ENCODE measurements at regions not wholly inside any gene's neighbourhood (a gene's known extent, or its start where the extent isn't known, plus 50 kb on each side); places are given as distances from the start of the nearest gene placed in this dataset.

- CTCF ChIA-PET, result no interaction called here
- TF ChIP-seq ARNT (IDR thresholded peaks at IDR 0.05), result no peak
- TF ChIP-seq SUZ12 (IDR thresholded peaks at IDR 0.05), result no peak
- TF ChIP-seq TARDBP (IDR thresholded peaks at IDR 0.05), result no peak
- no peak for TF ChIP-seq ELF4 (IDR thresholded peaks at IDR 0.05)
- no peak for TF ChIP-seq ZNF384 (IDR thresholded peaks at IDR 0.05)
- TF ChIP-seq FOXA1 (IDR thresholded peaks at IDR 0.05), result no peak
- no peak for TF ChIP-seq LEF1 (IDR thresholded peaks at IDR 0.05; ENCODE audit: borderline replicate concordance)
- no peak for TF ChIP-seq NFRKB (IDR thresholded peaks at IDR 0.05)
- TF ChIP-seq SP1 (IDR thresholded peaks at IDR 0.05), result no peak
- TF ChIP-seq FOXK2 (IDR thresholded peaks at IDR 0.05), result no peak
- no peak for TF ChIP-seq CTBP1 (IDR thresholded peaks at IDR 0.05; ENCODE audit: borderline replicate concordance)
- no peak for TF ChIP-seq HDGF (IDR thresholded peaks at IDR 0.05; ENCODE audit: borderline replicate concordance)
- no peak for TF ChIP-seq PKNOX1 (IDR thresholded peaks at IDR 0.05)
- TF ChIP-seq BHLHE40 (IDR thresholded peaks at IDR 0.05; ENCODE audit: borderline replicate concordance), result no peak
- TF ChIP-seq FOXM1 (IDR thresholded peaks at IDR 0.05; ENCODE audit: borderline replicate concordance), result no peak
- TF ChIP-seq L3MBTL2 (conservative IDR thresholded peaks at IDR 0.05), result no peak
- no peak for DNase-seq (ENCODE audit: extremely low spot score)
- POLR2A ChIA-PET, result no interaction called here
These were observed 106.6 kb downstream of the SNAPC1 start for GRCh38 chr14:61868846-61869245.

GRCh38 chr14:61870163-61870562 lies 107.9 kb downstream of the SNAPC1 start:
- DNase-seq (ENCODE audit: extremely low spot score), result no peak
- ChIA-PET POLR2A (no interaction called here), CTCF (no interaction called here)
- TF ChIP-seq FOXM1 (IDR thresholded peaks at IDR 0.05; ENCODE audit: borderline replicate concordance) (no peak), L3MBTL2 (conservative IDR thresholded peaks at IDR 0.05) (no peak), CTBP1 (IDR thresholded peaks at IDR 0.05; ENCODE audit: borderline replicate concordance) (no peak), PKNOX1 (IDR thresholded peaks at IDR 0.05) (no peak), SP1 (IDR thresholded peaks at IDR 0.05) (no peak), FOXA1 (IDR thresholded peaks at IDR 0.05) (no peak), BHLHE40 (IDR thresholded peaks at IDR 0.05; ENCODE audit: borderline replicate concordance) (no peak), HDGF (IDR thresholded peaks at IDR 0.05; ENCODE audit: borderline replicate concordance) (no peak), ZNF384 (IDR thresholded peaks at IDR 0.05) (no peak)

GRCh38 chr14:61872452-61872851 lies 110.2 kb downstream of the SNAPC1 start:
- TF ChIP-seq SP1 (IDR thresholded peaks at IDR 0.05) (no peak), HDGF (IDR thresholded peaks at IDR 0.05; ENCODE audit: borderline replicate concordance) (no peak), CTBP1 (IDR thresholded peaks at IDR 0.05; ENCODE audit: borderline replicate concordance) (no peak), TARDBP (IDR thresholded peaks at IDR 0.05) (no peak), ARNT (IDR thresholded peaks at IDR 0.05) (no peak), ZNF384 (IDR thresholded peaks at IDR 0.05) (no peak), FOXK2 (IDR thresholded peaks at IDR 0.05) (no peak), LEF1 (IDR thresholded peaks at IDR 0.05; ENCODE audit: borderline replicate concordance) (no peak), SUZ12 (IDR thresholded peaks at IDR 0.05) (no peak), BHLHE40 (IDR thresholded peaks at IDR 0.05; ENCODE audit: borderline replicate concordance) (no peak), L3MBTL2 (conservative IDR thresholded peaks at IDR 0.05) (no peak), NFRKB (IDR thresholded peaks at IDR 0.05) (no peak), ELF4 (IDR thresholded peaks at IDR 0.05) (no peak), FOXA1 (IDR thresholded peaks at IDR 0.05) (no peak)
- CTCF ChIA-PET, result no interaction called here
- no peak for DNase-seq (ENCODE audit: extremely low spot score)
- POLR2A ChIA-PET, result no interaction called here

- no peak for DNase-seq (ENCODE audit: extremely low spot score)
- no peak for TF ChIP-seq PKNOX1 (IDR thresholded peaks at IDR 0.05)
- no peak for TF ChIP-seq FOXM1 (IDR thresholded peaks at IDR 0.05; ENCODE audit: borderline replicate concordance)
- no peak for TF ChIP-seq L3MBTL2 (conservative IDR thresholded peaks at IDR 0.05)
- TF ChIP-seq SP1 (IDR thresholded peaks at IDR 0.05), result no peak
- POLR2A ChIA-PET, result no interaction called here
- CTCF ChIA-PET, result no interaction called here
These were observed 113.3 kb downstream of the SNAPC1 start for GRCh38 chr14:61875483-61875882.

GRCh38 chr14:61876362-61877034 lies 114.3 kb downstream of the SNAPC1 start:
- CTCF ChIA-PET, result interaction anchor here (0.6 kb wide), 1 partner anchor 315 kb away, joined by 5 read pairs; no protein-coding TSS in a partner anchor
- POLR2A ChIA-PET, result no interaction called here
- DNase-seq (ENCODE audit: extremely low spot score), result no peak

GRCh38 chr14:61877035-61877390 lies 114.8 kb downstream of the SNAPC1 start:
- no peak for DNase-seq (ENCODE audit: extremely low spot score)
- CTCF ChIA-PET, result no interaction called here
- POLR2A ChIA-PET, result no interaction called here
- TF ChIP-seq TARDBP (IDR thresholded peaks at IDR 0.05) (no peak), ELF4 (IDR thresholded peaks at IDR 0.05) (no peak), ZNF384 (IDR thresholded peaks at IDR 0.05) (no peak), CTBP1 (IDR thresholded peaks at IDR 0.05; ENCODE audit: borderline replicate concordance) (no peak), SP1 (IDR thresholded peaks at IDR 0.05) (no peak), L3MBTL2 (conservative IDR thresholded peaks at IDR 0.05) (no peak), SUZ12 (IDR thresholded peaks at IDR 0.05) (no peak), LEF1 (IDR thresholded peaks at IDR 0.05; ENCODE audit: borderline replicate concordance) (no peak), FOXK2 (IDR thresholded peaks at IDR 0.05) (no peak), BHLHE40 (IDR thresholded peaks at IDR 0.05; ENCODE audit: borderline replicate concordance) (no peak), FOXM1 (IDR thresholded peaks at IDR 0.05; ENCODE audit: borderline replicate concordance) (no peak), HDGF (IDR thresholded peaks at IDR 0.05; ENCODE audit: borderline replicate concordance) (no peak), FOXA1 (IDR thresholded peaks at IDR 0.05) (no peak), NFRKB (IDR thresholded peaks at IDR 0.05) (no peak), ARNT (IDR thresholded peaks at IDR 0.05) (no peak), PKNOX1 (IDR thresholded peaks at IDR 0.05) (no peak)

More at GRCh38 chr14:61876362-61877034, 114.3 kb downstream of the SNAPC1 start:
- TF ChIP-seq FOXK2 (IDR thresholded peaks at IDR 0.05) (no peak), BHLHE40 (IDR thresholded peaks at IDR 0.05; ENCODE audit: borderline replicate concordance) (no peak), FOXM1 (IDR thresholded peaks at IDR 0.05; ENCODE audit: borderline replicate concordance) (no peak)

All from HEK293T (cell line).